Smooth muscle cell (in vitro differentiated cells): ENCODE measurements at regions not wholly inside any gene's neighbourhood (a gene's known extent, or its start where the extent isn't known, plus 50 kb on each side); places are given as distances from the start of the nearest gene placed in this dataset.
"Not testable (repeated sequence)": the region's sequence is repeated elsewhere in the genome, so short reads cannot be mapped to it uniquely, and the experiment has no call there.

Experiments used
- DNase-seq: peaks from one replicate; lab custom pipeline; 2025; ENCODE audit not compliant: unreplicated experiment; lab: John Stamatoyannopoulos, UW
- H2AFZ ChIP-seq: fragments of 200-600 bp; sonication (generic); 2 replicates; pipeline ENCODE4 v1.6.0; 2016; ENCODE audit warnings: antibody characterized with exemption, low read depth, mild to moderate bottlenecking
- H3F3A ChIP-seq: fragments of 200-600 bp; sonication (generic); 2 replicates; pipeline ENCODE4 v1.6.0; 2017; ENCODE audit warnings: antibody characterized with exemption, low read depth
- H3K27ac ChIP-seq: fragments of 200-600 bp; sonication (generic); 2 replicates; pipeline ENCODE4 v1.5.1; 2016; ENCODE audit warnings: low read depth, mild to moderate bottlenecking
- H3K27me3 ChIP-seq: fragments of 200-600 bp; sonication (generic); 2 replicates; pipeline ENCODE4 v1.6.1; 2016; ENCODE audit warnings: low read depth, mild to moderate bottlenecking
- H3K36me3 ChIP-seq: fragments of 200-600 bp; sonication (generic); 2 replicates; pipeline ENCODE4 v1.5.1; 2016; ENCODE audit warnings: low read depth
- H3K4me1 ChIP-seq: fragments of 200-600 bp; sonication (generic); 2 replicates; pipeline ENCODE4 v1.5.1; 2016; ENCODE audit warnings: low read depth
- H3K4me2 ChIP-seq: fragments of 200-600 bp; sonication (generic); 2 replicates; pipeline ENCODE4 v1.6.0; 2016; ENCODE audit warnings: mild to moderate bottlenecking
- H3K4me3 ChIP-seq: fragments of 200-600 bp; sonication (generic); 2 replicates; pipeline ENCODE4 v1.5.1; 2016; ENCODE audit warnings: mild to moderate bottlenecking
- H3K79me2 ChIP-seq: fragments of 200-600 bp; sonication (generic); 2 replicates; pipeline ENCODE4 v1.6.0; 2016; ENCODE audit warnings: low read depth, mild to moderate bottlenecking
- H3K9ac ChIP-seq: fragments of 200-600 bp; sonication (generic); 2 replicates; pipeline ENCODE4 v1.6.0; 2016; ENCODE audit warnings: low read depth
- H3K9me3 ChIP-seq: fragments of 200-600 bp; sonication (generic); replicated peaks from 2 replicates; pipeline ENCODE4 v1.5.1; 2016; ENCODE audit warnings: low read depth
- H4K20me1 ChIP-seq: fragments of 200-600 bp; sonication (generic); 2 replicates; pipeline ENCODE4 v1.6.0; 2016; ENCODE audit warnings: low read depth
- CTCF ChIP-seq: fragments of 200-600 bp; sonication (generic); IDR thresholded peaks from 2 replicates; pipeline ENCODE4 v1.5.1; 2017; ENCODE audit warnings: borderline replicate concordance, mild to moderate bottlenecking, antibody characterized with exemption; ENCODE audit not compliant: insufficient read depth, poor library complexity, severe bottlenecking
- WGBS: methylation state at CpG from one replicate; pipeline ENCODE4 v1.1.7; 2016; ENCODE audit warnings: low lambda C conversion rate; 5-methylcytosine and 5-hydroxymethylcytosine counted together

GRCh38 chr1:244762629-244763028 is 72.8 kb upstream of the COX20 start:
- Histone ChIP-seq H3K4me2 (no peak overlapping the region), H2AFZ (no peak overlapping the region), H3K4me1 (peaks cover 4% of the 10 kb centered on the region), H3F3A (no peaks in the 10 kb centered on the region), H3K27me3 (no peaks in the 10 kb centered on the region), H3K9me3 (no peaks in the 10 kb centered on the region), H3K9ac (no peak overlapping the region), H3K36me3 (no peaks in the 10 kb centered on the region), H3K27ac (no peak overlapping the region), H3K79me2 (no peaks in the 10 kb centered on the region), H3K4me3 (no peak overlapping the region), H4K20me1 (no peaks in the 10 kb centered on the region)
- 100% methylated on average over 1 of the region's 1 CpG for WGBS
- no peak for TF ChIP-seq CTCF
- DNase-seq: no peak

DNA sequence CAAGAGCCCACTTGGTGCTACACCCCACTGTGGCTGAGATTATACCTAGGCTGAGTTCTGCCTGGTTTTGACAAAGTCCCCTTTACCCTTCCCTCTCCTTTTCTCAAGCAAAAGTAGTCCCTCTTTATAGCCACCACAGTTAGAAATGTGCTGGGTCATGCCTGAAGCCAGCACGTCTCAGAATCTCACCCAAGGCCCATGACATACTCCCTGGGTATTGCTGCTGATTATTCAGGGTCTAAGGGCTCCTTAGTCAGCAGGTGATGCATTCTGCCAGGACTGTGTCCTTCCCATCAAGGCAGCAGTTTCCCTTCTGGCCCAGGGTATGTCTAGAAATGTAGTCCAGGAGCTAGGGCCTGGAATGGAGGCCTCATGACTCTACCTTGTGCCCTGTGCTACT is 67.3 kb upstream of the COX20 start:
- no peaks in the 10 kb centered on the region for H3K27me3 ChIP-seq
- H3K79me2 ChIP-seq: no peaks in the 10 kb centered on the region
- H3K27ac ChIP-seq: no peak overlapping the region
- H3F3A ChIP-seq: no peaks in the 10 kb centered on the region
- no peak overlapping the region for H3K4me3 ChIP-seq
- no peaks in the 10 kb centered on the region for H4K20me1 ChIP-seq
- no peaks in the 10 kb centered on the region for H3K36me3 ChIP-seq
- TF ChIP-seq CTCF: no peak
- no peak overlapping the region for H3K9ac ChIP-seq
- DNase-seq: no peak
- no peak overlapping the region for H3K4me2 ChIP-seq
- no peak overlapping the region for H2AFZ ChIP-seq
- H3K4me1 ChIP-seq: peaks cover 4% of the 10 kb centered on the region
- 65% methylated on average over 1 of the region's 1 CpG for WGBS
- H3K9me3 ChIP-seq: no peaks in the 10 kb centered on the region

GRCh38 chr1:244768804-244769203 is 66.7 kb upstream of the COX20 start:
- no peaks in the 10 kb centered on the region for H3K9me3 ChIP-seq
- H3K36me3 ChIP-seq: no peaks in the 10 kb centered on the region
- no peak for DNase-seq
- H3K4me1 ChIP-seq: peaks cover 4% of the 10 kb centered on the region
- H3K79me2 ChIP-seq: no peaks in the 10 kb centered on the region
- H2AFZ ChIP-seq: no peak overlapping the region
- WGBS: 94% methylated on average over 5 of the region's 5 CpGs
- H3K4me3 ChIP-seq: no peak overlapping the region
- H4K20me1 ChIP-seq: no peaks in the 10 kb centered on the region
- H3K27ac ChIP-seq: no peak overlapping the region
- no peak overlapping the region for H3K4me2 ChIP-seq
- no peak overlapping the region for H3K9ac ChIP-seq
- no peak for TF ChIP-seq CTCF
- no peaks in the 10 kb centered on the region for H3F3A ChIP-seq
- H3K27me3 ChIP-seq: no peaks in the 10 kb centered on the region

GRCh38 chr1:244770556-244770955 is 64.9 kb upstream of the COX20 start:
- H3K4me3 ChIP-seq, H3K27ac ChIP-seq, H3K79me2 ChIP-seq, DNase-seq, H3K9me3 ChIP-seq, H3F3A ChIP-seq, H3K4me1 ChIP-seq, H4K20me1 ChIP-seq, H3K9ac ChIP-seq, H3K4me2 ChIP-seq, H2AFZ ChIP-seq, H3K36me3 ChIP-seq, H3K27me3 ChIP-seq: not testable (repeated sequence)
- 94% methylated on average over 7 of the region's 7 CpGs for WGBS
